Esophagus muscularis mucosa (tissue), 4 donors: ENCODE measurements at regions not wholly inside any gene's neighbourhood (a gene's known extent, or its start where the extent isn't known, plus 50 kb on each side); places are given as distances from the start of the nearest gene placed in this dataset.

Experiments
- DNase-seq: peaks from one replicate; pipeline ENCODE4 v3.0.0-alpha.2; 2017; ENCODE audit errors: extremely low spot score
- H3K27ac ChIP-seq, 4 donors: fragments of 200-600 bp; sonication (generic); replicated peaks in 1 of 4; 1 replicate in 3 of 4; 2 replicates in 1 of 4; pipeline ENCODE4 v1.5.1; 2016 to 2019; ENCODE audit warnings: mild to moderate bottlenecking in 1 of 4
- H3K27me3 ChIP-seq, 4 donors: fragments of 200-600 bp; sonication (generic); one replicate each; pipeline versions ENCODE4 v1.5.1 to v1.6.0; 2016 to 2019
- H3K36me3 ChIP-seq, 4 donors: fragments of 200-600 bp; sonication (generic); one replicate each; pipeline ENCODE4 v1.5.1; 2016 to 2019
- H3K4me1 ChIP-seq, 4 donors: fragments of 200-600 bp; sonication (generic); one replicate each; pipeline ENCODE4 v1.5.1; 2016 to 2019
- H3K4me3 ChIP-seq, 4 donors: fragments of 200-600 bp; sonication (generic); 1 replicate in 2 of 4; 2 replicates in 2 of 4; pipeline ENCODE4 v1.5.1; 2016 to 2019; ENCODE audit warnings: mild to moderate bottlenecking in 4 of 4, moderate library complexity in 1 of 4
- H3K9me3 ChIP-seq, 4 donors: fragments of 200-600 bp; sonication (generic); 1 replicate in 3 of 4; 2 replicates in 1 of 4; pipeline ENCODE4 v1.5.1; 2016 to 2019
- CTCF ChIP-seq, 3 experiments: fragments of 200-600 bp in 2 of 3; fragments of 450-650 bp in 1 of 3; sonication (generic) in 2 of 3; IDR thresholded peaks; one replicate each; pipeline ENCODE4 v1.5.1; 2017 to 2019; ENCODE audit warnings: antibody characterized with exemption in 3 of 3, mild to moderate bottlenecking in 2 of 3, moderate library complexity in 1 of 3
- EP300 ChIP-seq: sonication (generic); formaldehyde crosslinking; IDR thresholded peaks from one replicate; pipeline ENCODE4 v1.6.1; 2017; ENCODE audit warnings: antibody characterized with exemption
- POLR2A ChIP-seq: fragments of 450-650 bp; IDR thresholded peaks from one replicate; pipeline ENCODE4 v1.6.1; 2017; ENCODE audit warnings: antibody characterized with exemption, moderate library complexity, mild to moderate bottlenecking, low read depth
- POLR2AphosphoS5 ChIP-seq, 2 donors: sonication (generic); formaldehyde crosslinking; IDR thresholded peaks; one replicate each; pipeline ENCODE4 v1.6.1; 2017; ENCODE audit warnings: antibody characterized with exemption in 2 of 2
- WGBS: methylation state at CpG from one replicate; pipeline ENCODE4 v1.1.5; 2018; 5-methylcytosine and 5-hydroxymethylcytosine counted together
- intact Hi-C: fragments of 100-400 bp; cut with DNase I; formaldehyde crosslinking; loops from one replicate; pipeline ENCODE4 v1.15.1; 2023

DNA sequence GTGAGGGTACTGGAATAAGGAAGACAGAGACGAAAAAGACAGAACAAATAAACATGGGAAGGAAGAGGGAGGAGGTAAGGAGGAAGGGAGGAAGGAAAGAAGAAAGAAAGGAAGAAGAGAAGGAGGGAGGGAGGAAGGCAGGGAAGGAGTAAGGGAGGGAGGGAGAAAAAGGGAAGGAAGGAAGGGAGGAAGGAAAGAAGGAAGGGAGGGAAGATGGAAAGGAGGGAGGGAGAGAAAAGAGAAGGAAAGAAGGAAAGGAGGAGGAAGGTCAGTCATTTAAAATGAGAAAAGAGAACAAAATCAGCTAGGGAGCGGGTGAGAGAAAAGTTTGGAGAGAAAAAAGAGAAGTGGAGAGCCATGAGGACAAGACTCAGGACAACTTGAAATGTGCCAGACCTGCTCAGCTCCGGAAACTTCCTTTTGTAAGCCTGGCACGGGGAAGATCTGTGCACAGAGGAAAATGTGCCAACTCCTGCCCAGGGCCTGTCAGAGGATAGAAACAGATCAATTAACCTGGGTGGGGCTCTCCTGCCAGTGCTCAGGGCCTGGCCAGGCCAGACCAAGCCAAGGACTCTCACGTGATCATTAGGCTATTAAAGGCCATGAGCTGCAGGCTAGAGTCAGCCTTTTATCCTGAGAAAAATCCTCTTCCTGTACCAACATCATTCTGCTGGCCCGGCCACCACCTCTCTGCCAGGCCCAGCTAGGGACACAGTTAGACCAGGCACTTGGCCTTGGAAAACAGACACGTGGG is 50.1 kb upstream of the BCL6 start:
- no peaks in the 10 kb centered on the region for H3K36me3 ChIP-seq
- peaks cover 0 to 2% (median 0%) of the 10 kb centered on the region in 4 donors for H3K4me1 ChIP-seq
- 78% methylated on average over 7 of the region's 7 CpGs for WGBS
- intact Hi-C loops, result no loop called here
- no peak for DNase-seq
- H3K9me3 ChIP-seq, result no peaks in the 10 kb centered on the region
- no peak overlapping the region for H3K4me3 ChIP-seq
- H3K27me3 ChIP-seq, result no peaks in the 10 kb centered on the region
- no peak overlapping the region for H3K27ac ChIP-seq
- TF ChIP-seq POLR2AphosphoS5 (IDR thresholded peaks at IDR 0.05) (no peak), CTCF (IDR thresholded peaks at IDR 0.05) (no peak), POLR2A (no peak), EP300 (no peak)

DNA sequence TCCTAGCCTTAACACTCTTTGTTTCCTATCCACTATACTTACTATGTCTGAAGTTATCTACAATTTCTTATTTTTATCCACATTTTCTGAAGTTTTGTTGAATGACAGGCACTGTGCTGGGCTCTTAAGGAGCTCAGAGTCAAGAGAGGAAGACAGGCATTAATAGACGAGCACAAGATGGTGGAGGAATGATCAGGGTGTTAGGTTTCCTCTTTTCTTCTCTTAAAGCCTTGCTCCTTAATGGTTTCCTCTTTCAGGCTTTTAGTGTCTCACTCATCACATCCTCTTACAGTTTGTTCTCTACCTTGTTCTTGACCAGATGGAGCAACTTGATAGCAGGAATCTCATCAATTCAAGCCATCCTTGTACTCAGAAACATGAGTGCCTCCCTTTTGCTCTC is 52.9 kb upstream of the BCL6 start:
- Histone ChIP-seq H3K27me3 (no peaks in the 10 kb centered on the region), H3K9me3 (no peaks in the 10 kb centered on the region), H3K27ac (no peak overlapping the region), H3K4me3 (no peak overlapping the region), H3K36me3 (no peaks in the 10 kb centered on the region), H3K4me1 (peaks cover 0 to 2% (median 0%) of the 10 kb centered on the region in 4 donors)
- TF ChIP-seq CTCF (IDR thresholded peaks at IDR 0.05) (no peak), POLR2AphosphoS5 (IDR thresholded peaks at IDR 0.05) (no peak), EP300 (no peak), POLR2A (no peak)
- DNase-seq, result no peak
- intact Hi-C loops, result no loop called here
- 94% methylated on average over 1 of the region's 1 CpG for WGBS

- Histone ChIP-seq H3K27ac (no peak overlapping the region), H3K4me3 (no peak overlapping the region), H3K36me3 (no peaks in the 10 kb centered on the region), H3K27me3 (no peaks in the 10 kb centered on the region), H3K4me1 (peaks cover 0 to 2% (median 0%) of the 10 kb centered on the region in 4 donors), H3K9me3 (no peaks in the 10 kb centered on the region)
- WGBS, result 92% methylated on average over 15 of the region's 15 CpGs
- intact Hi-C loops, result no loop called here
- TF ChIP-seq POLR2A (no peak), EP300 (no peak), POLR2AphosphoS5 (IDR thresholded peaks at IDR 0.05) (no peak), CTCF (IDR thresholded peaks at IDR 0.05) (no peak)
- no peak for DNase-seq
These were observed 53.6 kb upstream of the BCL6 start for GRCh38 chr3:187798531-187799530.

GRCh38 chr3:187799942-187800641 is 54.8 kb upstream of the BCL6 start:
- H3K27me3 ChIP-seq, result no peaks in the 10 kb centered on the region
- DNase-seq, result no peak
- H3K27ac ChIP-seq, result no peak overlapping the region
- WGBS, result 77% methylated on average over 4 of the region's 4 CpGs
- H3K4me1 ChIP-seq, result peaks cover 0 to 2% (median 0%) of the 10 kb centered on the region in 4 donors
- H3K36me3 ChIP-seq, result no peaks in the 10 kb centered on the region
- H3K9me3 ChIP-seq, result no peaks in the 10 kb centered on the region
- intact Hi-C loops, result no loop called here
- TF ChIP-seq POLR2AphosphoS5 (IDR thresholded peaks at IDR 0.05) (no peak), POLR2A (no peak), EP300 (no peak), CTCF (IDR thresholded peaks at IDR 0.05) (no peak)
- H3K4me3 ChIP-seq, result no peak overlapping the region
